K562 (cell line): ENCODE measurements at regions not wholly inside any gene's neighbourhood (a gene's known extent, or its start where the extent isn't known, plus 50 kb on each side); places are given as distances from the start of the nearest gene placed in this dataset.

Experiments used
- ATAC-seq: fragments of 200-7000 bp; cut with Tn5 transposase; 3 replicates; pipeline ENCODE4 v1.9.1; 2020; ENCODE audit warnings: moderate library complexity
- BruUV-seq: library from RNA; stranded (reverse); fragments of 400-500 nt; replicated peaks from 2 replicates; lab custom pipeline; 2021; lab: Mats Ljungman, UMichigan
- CTCF ChIA-PET: fragments of 300-600 bp; formaldehyde crosslinking; extraction: SDS; loops from one replicate; lab custom pipeline; 2021; ENCODE audit warnings: low intra/inter-chr PET ratio; lab: Yijun Ruan, JAX
- POLR2A ChIA-PET: fragments of 300-600, 350-650 bp; sonication (Branson Sonifier 250); formaldehyde crosslinking; extraction: SDS; loops from one replicate; lab custom pipeline; 2021; ENCODE audit warnings: antibody characterized with exemption, inconsistent platforms; lab: Yijun Ruan, JAX
- DNase-seq, 4 experiments: peaks; one replicate each; pipeline versions ENCODE4 v3.0.0 to v3.0.0-alpha.2; 2011 to 2018; ENCODE audit warnings: low spot score in 3 of 4, mixed read lengths in 3 of 4; ENCODE audit errors: extremely low read depth in 1 of 4
- FAIRE-seq: peaks from 2 replicates; lab custom pipeline; 2011; peaks lifted over from hg19 to GRCh38; lab: Jason Lieb, UNC
- H2AFZ ChIP-seq: 2 replicates; pipeline ENCODE4 v1.6.0; 2011; ENCODE audit warnings: low read depth, low read length, control low read depth, inconsistent platforms
- H3K27ac ChIP-seq: fragments of 200-600 bp; 3 replicates; pipeline ENCODE4 v1.8.0; 2011; ENCODE audit warnings: low read depth, mild to moderate bottlenecking, control low read depth, inconsistent platforms, low read length, moderate library complexity, mixed read lengths; ENCODE audit errors: extremely low read depth
- H3K27me3 ChIP-seq, 2 experiments: fragments of 300-600 bp in 1 of 2; 2 replicates in 1 of 2; 3 replicates in 1 of 2; pipeline versions ENCODE4 v1.6.0 to v1.8.0; 2011; ENCODE audit warnings: inconsistent platforms in 2 of 2, low read length in 2 of 2, mild to moderate bottlenecking in 1 of 2, mixed read lengths in 1 of 2, moderate library complexity in 1 of 2; ENCODE audit not compliant: control insufficient read depth in 2 of 2, insufficient read depth in 2 of 2
- H3K36me3 ChIP-seq: fragments of 300-600 bp; 3 replicates; pipeline ENCODE4 v1.8.0; 2011; ENCODE audit warnings: mild to moderate bottlenecking, low read length, inconsistent platforms; ENCODE audit not compliant: control insufficient read depth, insufficient read depth
- H3K4me1 ChIP-seq, 2 experiments: fragments of 200-600 bp in 1 of 2; replicated peaks in 1 of 2; 2 replicates in 1 of 2; 3 replicates in 1 of 2; pipeline versions ENCODE4 v1.5.1 to v1.8.0; 2011; ENCODE audit warnings: inconsistent platforms in 2 of 2, low read length in 2 of 2, mild to moderate bottlenecking in 1 of 2, mixed read lengths in 1 of 2, moderate library complexity in 1 of 2; ENCODE audit not compliant: control insufficient read depth in 2 of 2, insufficient read depth in 2 of 2
- H3K4me2 ChIP-seq: 2 replicates; pipeline ENCODE4 v1.6.1; 2011; ENCODE audit warnings: low read length, control low read depth, inconsistent platforms, mixed read lengths; ENCODE audit not compliant: insufficient read depth
- H3K4me3 ChIP-seq: fragments of 200-600 bp; sonication (generic), shearing (Covaris generic); 2 replicates; pipeline ENCODE4 v1.5.1; 2016; ENCODE audit warnings: control low read depth, inconsistent platforms
- H3K79me2 ChIP-seq: fragments of 200-600 bp; 3 replicates; pipeline ENCODE4 v1.8.0; 2011; ENCODE audit warnings: low read length, inconsistent platforms; ENCODE audit not compliant: control insufficient read depth, insufficient read depth
- H3K9ac ChIP-seq, 2 experiments: 2 replicates each; pipeline versions ENCODE4 v1.6.0 to v1.6.1; 2011; ENCODE audit warnings: low read depth in 2 of 2, low read length in 2 of 2, control low read depth in 1 of 2, inconsistent platforms in 1 of 2, mild to moderate bottlenecking in 1 of 2, mixed read lengths in 1 of 2; ENCODE audit not compliant: insufficient read depth in 1 of 2
- H3K9me1 ChIP-seq: one replicate; pipeline ENCODE4 v1.6.0; 2011; ENCODE audit warnings: inconsistent platforms, mild to moderate bottlenecking, low read length, moderate library complexity; ENCODE audit not compliant: control insufficient read depth, insufficient read depth
- H3K9me3 ChIP-seq: replicated peaks from 2 replicates; pipeline ENCODE4 v1.5.1; 2011; ENCODE audit warnings: low read depth, low read length, inconsistent platforms; ENCODE audit not compliant: control insufficient read depth, insufficient read depth
- H4K20me1 ChIP-seq: replicated peaks from 2 replicates; pipeline ENCODE4 v1.6.1; 2011; ENCODE audit warnings: low read length, inconsistent platforms, mixed read lengths; ENCODE audit not compliant: control insufficient read depth, insufficient read depth
- CCAR2 ChIP-seq: fragments of 200-400 bp; formaldehyde crosslinking; IDR thresholded peaks from 2 replicates; pipeline ENCODE4 v1.6.1; 2017; ENCODE audit warnings: mild to moderate bottlenecking, low read depth, low read length
- CSDE1 ChIP-seq, 2 experiments: fragments of 450-650 bp; IDR thresholded peaks; 2 replicates each; pipeline ENCODE4 v1.6.1; 2016; ENCODE audit warnings: mild to moderate bottlenecking in 1 of 2
- GATA2 ChIP-seq: sonication (generic); formaldehyde crosslinking; IDR thresholded peaks from 2 replicates; pipeline ENCODE4 v1.4.0; 2020; ENCODE audit warnings: mild to moderate bottlenecking, missing genetic modification reagents
- NFE2 ChIP-seq: IDR thresholded peaks from 2 replicates; pipeline ENCODE4 v1.6.1; 2014; ENCODE audit warnings: antibody characterized with exemption, low read depth
- NR2F6 ChIP-seq: fragments of 450-650 bp; formaldehyde crosslinking; IDR thresholded peaks from 2 replicates; pipeline ENCODE4 v1.4.0; 2020; ENCODE audit warnings: mild to moderate bottlenecking
- POLR2AphosphoS5 ChIP-seq: IDR thresholded peaks from 2 replicates; pipeline ENCODE4 v1.6.1; 2011; ENCODE audit warnings: mild to moderate bottlenecking, low read depth, low read length, moderate library complexity; ENCODE audit not compliant: control insufficient read depth, insufficient read depth
- RBM22 ChIP-seq: fragments of 200-400 bp; formaldehyde crosslinking; IDR thresholded peaks from 2 replicates; pipeline ENCODE4 v1.6.1; 2018; ENCODE audit warnings: low read length, low read depth; ENCODE audit not compliant: poor library complexity, severe bottlenecking
- SPI1 ChIP-seq: IDR thresholded peaks from 2 replicates; pipeline ENCODE4 v1.6.1; 2011; ENCODE audit warnings: low read depth, low read length, control low read depth, borderline replicate concordance
- ZNF23 ChIP-seq: fragments of 250-450 bp; sonication (Bioruptor Pico); IDR thresholded peaks from 2 replicates; pipeline ENCODE4 v1.4.0; 2020; ENCODE audit warnings: mild to moderate bottlenecking
- ZNF586 ChIP-seq: fragments of 450-650 bp; formaldehyde crosslinking; conservative IDR thresholded peaks from 2 replicates; pipeline ENCODE4 v1.4.0; 2020; ENCODE audit warnings: mild to moderate bottlenecking, moderate library complexity
- WGBS: fragments of 100-300 bp; shearing (Covaris generic); methylation state at CpG from one replicate; pipeline ENCODE4 v1.1.6; 2016; ENCODE audit warnings: low coverage, mixed read lengths; ENCODE audit not compliant: insufficient coverage; ENCODE audit errors: missing lambda C conversion rate; 5-methylcytosine and 5-hydroxymethylcytosine counted together
- in situ Hi-C: fragments of 300-500 bp; cut with MboI; formaldehyde crosslinking; loops from 4 replicates; pipeline ENCODE4 v1.15.0; 2018; ENCODE audit warnings: inconsistent platforms, mixed read lengths
- intact Hi-C: fragments of 100-400 bp; cut with micrococcal nuclease; formaldehyde crosslinking; loops from 2 replicates; pipeline ENCODE4 v1.14.2; 2022
- TF ChIP-seq, protein P1 (sequence below): fragments of 450-650 bp; conservative IDR thresholded peaks from 2 replicates; pipeline ENCODE4 v1.6.1; 2016; ENCODE audit warnings: missing genetic modification characterization, low read depth, mild to moderate bottlenecking, missing compliant biosample characterization, moderate library complexity
- TF ChIP-seq, protein P2 (sequence below), 2 experiments: IDR thresholded peaks; 2 replicates each; pipeline ENCODE4 v1.6.1; 2012; ENCODE audit warnings: improper control_type of control experiment in 2 of 2, low read depth in 2 of 2, low read length in 2 of 2, borderline replicate concordance in 1 of 2
- TF ChIP-seq, protein P3 (sequence below): sonication (generic); formaldehyde crosslinking; IDR thresholded peaks from 2 replicates; pipeline ENCODE4 v1.9.0; 2022; ENCODE audit warnings: mild to moderate bottlenecking, missing genetic modification reagents
- TF ChIP-seq, protein P4 (sequence below): IDR thresholded peaks from 2 replicates; pipeline ENCODE4 v1.6.1; 2011; ENCODE audit warnings: borderline replicate concordance, low read depth, mild to moderate bottlenecking, moderate library complexity, low read length; ENCODE audit not compliant: insufficient read depth, poor library complexity, severe bottlenecking

DNA sequence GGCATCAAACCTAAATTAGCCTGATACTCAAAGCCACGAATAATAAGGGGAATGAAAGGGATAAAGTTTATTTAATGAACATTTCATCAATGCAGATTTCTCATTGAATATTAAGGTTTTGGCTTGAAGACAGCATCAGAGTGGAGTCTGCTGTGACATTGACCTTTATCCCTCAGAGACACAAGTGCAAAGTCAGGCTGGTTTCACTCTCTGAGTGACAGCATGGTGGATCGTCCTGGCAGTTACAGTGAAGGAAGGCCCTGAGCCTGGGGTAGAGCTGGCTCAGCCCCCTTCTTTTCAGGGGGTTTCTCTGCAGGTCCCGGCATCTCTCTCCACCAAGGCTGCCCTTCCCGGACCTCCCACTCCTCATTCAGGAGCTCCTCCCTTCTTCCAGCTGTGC, 503.1 kb downstream of the PREX1 start:
- Histone ChIP-seq H3K9me1 (no peaks in the 10 kb centered on the region), H3K9me3 (no peaks in the 10 kb centered on the region), H3K27ac (no peak overlapping the region), H2AFZ (no peak overlapping the region), H4K20me1 (no peaks in the 10 kb centered on the region), H3K4me1 (no peaks in the 10 kb centered on the region), H3K27me3 (peaks cover 0 to 30% of the 10 kb centered on the region in 2 experiments; a peak in 4 of 5 replicates), H3K4me2 (no peak overlapping the region), H3K79me2 (no peaks in the 10 kb centered on the region), H3K9ac (no peak overlapping the region), H3K4me3 (no peak overlapping the region), H3K36me3 (no peaks in the 10 kb centered on the region)
- in situ Hi-C loops (no loop called here), intact Hi-C loops (no loop called here)
- POLR2A ChIA-PET: no interaction called here
- 4% methylated on average over 4 of the region's 4 CpGs for WGBS
- ATAC-seq (no peak), DNase-seq (no peak), FAIRE-seq (peak; percentile 15)
- CTCF ChIA-PET: no interaction called here
- BruUV-seq: no TSS peak
- TF ChIP-seq NR2F6 (CRISPR knock-in tag) (no peak), CSDE1 (IDR thresholded peaks at IDR 0.05) (no peak), ZNF23 (CRISPR knock-in tag) (no peak), CCAR2 (no peak), NFE2 (no peak), GATA2 (CRISPR knock-in tag) (no peak), RBM22 (no peak), POLR2AphosphoS5 (no peak), ZNF586 (no peak), SPI1 (no peak)
- TF ChIP-seq, protein P1, sequence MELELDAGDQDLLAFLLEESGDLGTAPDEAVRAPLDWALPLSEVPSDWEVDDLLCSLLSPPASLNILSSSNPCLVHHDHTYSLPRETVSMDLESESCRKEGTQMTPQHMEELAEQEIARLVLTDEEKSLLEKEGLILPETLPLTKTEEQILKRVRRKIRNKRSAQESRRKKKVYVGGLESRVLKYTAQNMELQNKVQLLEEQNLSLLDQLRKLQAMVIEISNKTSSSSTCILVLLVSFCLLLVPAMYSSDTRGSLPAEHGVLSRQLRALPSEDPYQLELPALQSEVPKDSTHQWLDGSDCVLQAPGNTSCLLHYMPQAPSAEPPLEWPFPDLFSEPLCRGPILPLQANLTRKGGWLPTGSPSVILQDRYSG (tag): no peak
- TF ChIP-seq, protein P2, sequence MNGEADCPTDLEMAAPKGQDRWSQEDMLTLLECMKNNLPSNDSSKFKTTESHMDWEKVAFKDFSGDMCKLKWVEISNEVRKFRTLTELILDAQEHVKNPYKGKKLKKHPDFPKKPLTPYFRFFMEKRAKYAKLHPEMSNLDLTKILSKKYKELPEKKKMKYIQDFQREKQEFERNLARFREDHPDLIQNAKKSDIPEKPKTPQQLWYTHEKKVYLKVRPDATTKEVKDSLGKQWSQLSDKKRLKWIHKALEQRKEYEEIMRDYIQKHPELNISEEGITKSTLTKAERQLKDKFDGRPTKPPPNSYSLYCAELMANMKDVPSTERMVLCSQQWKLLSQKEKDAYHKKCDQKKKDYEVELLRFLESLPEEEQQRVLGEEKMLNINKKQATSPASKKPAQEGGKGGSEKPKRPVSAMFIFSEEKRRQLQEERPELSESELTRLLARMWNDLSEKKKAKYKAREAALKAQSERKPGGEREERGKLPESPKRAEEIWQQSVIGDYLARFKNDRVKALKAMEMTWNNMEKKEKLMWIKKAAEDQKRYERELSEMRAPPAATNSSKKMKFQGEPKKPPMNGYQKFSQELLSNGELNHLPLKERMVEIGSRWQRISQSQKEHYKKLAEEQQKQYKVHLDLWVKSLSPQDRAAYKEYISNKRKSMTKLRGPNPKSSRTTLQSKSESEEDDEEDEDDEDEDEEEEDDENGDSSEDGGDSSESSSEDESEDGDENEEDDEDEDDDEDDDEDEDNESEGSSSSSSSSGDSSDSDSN (IDR thresholded peaks at IDR 0.05; ENCODE audit: borderline replicate concordance in 1 of 2, low read depth in 2 of 2, low read length in 2 of 2): no peak
- TF ChIP-seq, protein P3, sequence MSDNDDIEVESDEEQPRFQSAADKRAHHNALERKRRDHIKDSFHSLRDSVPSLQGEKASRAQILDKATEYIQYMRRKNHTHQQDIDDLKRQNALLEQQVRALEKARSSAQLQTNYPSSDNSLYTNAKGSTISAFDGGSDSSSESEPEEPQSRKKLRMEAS (CRISPR knock-in tag): no peak
- TF ChIP-seq, protein P4, sequence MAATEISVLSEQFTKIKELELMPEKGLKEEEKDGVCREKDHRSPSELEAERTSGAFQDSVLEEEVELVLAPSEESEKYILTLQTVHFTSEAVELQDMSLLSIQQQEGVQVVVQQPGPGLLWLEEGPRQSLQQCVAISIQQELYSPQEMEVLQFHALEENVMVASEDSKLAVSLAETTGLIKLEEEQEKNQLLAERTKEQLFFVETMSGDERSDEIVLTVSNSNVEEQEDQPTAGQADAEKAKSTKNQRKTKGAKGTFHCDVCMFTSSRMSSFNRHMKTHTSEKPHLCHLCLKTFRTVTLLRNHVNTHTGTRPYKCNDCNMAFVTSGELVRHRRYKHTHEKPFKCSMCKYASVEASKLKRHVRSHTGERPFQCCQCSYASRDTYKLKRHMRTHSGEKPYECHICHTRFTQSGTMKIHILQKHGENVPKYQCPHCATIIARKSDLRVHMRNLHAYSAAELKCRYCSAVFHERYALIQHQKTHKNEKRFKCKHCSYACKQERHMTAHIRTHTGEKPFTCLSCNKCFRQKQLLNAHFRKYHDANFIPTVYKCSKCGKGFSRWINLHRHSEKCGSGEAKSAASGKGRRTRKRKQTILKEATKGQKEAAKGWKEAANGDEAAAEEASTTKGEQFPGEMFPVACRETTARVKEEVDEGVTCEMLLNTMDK: no peak
